Stomach smooth muscle (tissue), 2 donors: ENCODE measurements at regions not wholly inside any gene's neighbourhood (a gene's known extent, or its start where the extent isn't known, plus 50 kb on each side); places are given as distances from the start of the nearest gene placed in this dataset.

Source experiments
- H3K27ac ChIP-seq: one replicate; pipeline ENCODE4 v1.7.0; 2013; ENCODE audit warnings: mild to moderate bottlenecking, low read length, inconsistent platforms
- H3K27me3 ChIP-seq, 2 donors: one replicate each; pipeline ENCODE4 v1.7.0; 2013; ENCODE audit warnings: low read length in 2 of 2; ENCODE audit not compliant: insufficient read depth in 2 of 2, control insufficient read depth in 1 of 2
- H3K36me3 ChIP-seq, 2 donors: one replicate each; pipeline ENCODE4 v1.7.0; 2013; ENCODE audit warnings: low read length in 2 of 2; ENCODE audit not compliant: control insufficient read depth in 2 of 2, insufficient read depth in 2 of 2
- H3K4me1 ChIP-seq: one replicate; pipeline ENCODE4 v1.7.0; 2013; ENCODE audit warnings: low read length; ENCODE audit not compliant: control insufficient read depth, insufficient read depth
- H3K4me3 ChIP-seq, 2 donors: one replicate each; pipeline ENCODE4 v1.7.0; 2013; ENCODE audit warnings: low read length in 2 of 2
- H3K9ac ChIP-seq, 2 donors: one replicate each; pipeline ENCODE4 v1.7.0; 2013; ENCODE audit warnings: low read length in 2 of 2, mild to moderate bottlenecking in 1 of 2
- H3K9me3 ChIP-seq, 2 donors: one replicate each; pipeline ENCODE4 v1.7.0; 2013; ENCODE audit warnings: low read length in 2 of 2; ENCODE audit not compliant: control insufficient read depth in 2 of 2
- donor health status: healthy.
- donor health status: Pancreatic carcinoma.

GRCh38 chr7:148540041-148540738 is 50.4 kb upstream of the C7orf33 start:
- H3K9me3 ChIP-seq: no peaks in the 10 kb centered on the region
- no peaks in the 10 kb centered on the region for H3K27me3 ChIP-seq
- no peaks in the 10 kb centered on the region for H3K36me3 ChIP-seq
- H3K4me3 ChIP-seq: peak overlapping the region in 1 of 2 donors; percentile 40
- peak overlapping the region in 1 of 2 donors; percentile 29 for H3K9ac ChIP-seq
- peak overlapping the region; percentile 18 for H3K27ac ChIP-seq
- H3K4me1 ChIP-seq: peaks cover 13% of the 10 kb centered on the region
